HepG2 (cell line): ENCODE measurements at regions not wholly inside any gene's neighbourhood (a gene's known extent, or its start where the extent isn't known, plus 50 kb on each side); places are given as distances from the start of the nearest gene placed in this dataset.

Experiments
- ATAC-seq: fragments of 200-7000 bp; cut with Tn5 transposase; 3 replicates; pipeline ENCODE4 v1.9.1; 2020; ENCODE audit warnings: mild to moderate bottlenecking, moderate library complexity
- BruUV-seq: library from RNA; stranded (reverse); fragments of 400-500 nt; replicated peaks from 2 replicates; lab custom pipeline; 2021; lab: Mats Ljungman, UMichigan
- CTCF ChIA-PET: fragments of 300-600 bp; formaldehyde crosslinking; extraction: SDS; loops from one replicate; lab custom pipeline; 2021; ENCODE audit warnings: low total read pairs, inconsistent platforms, low intra/inter-chr PET ratio; lab: Yijun Ruan, JAX
- POLR2A ChIA-PET: fragments of 350-600 bp; sonication (Branson Sonifier 250); formaldehyde crosslinking; loops from one replicate; lab custom pipeline; 2020; ENCODE audit warnings: antibody characterized with exemption, inconsistent platforms; lab: Yijun Ruan, JAX
- DNase-seq: peaks from one replicate; pipeline ENCODE4 v3.0.0-alpha.2; 2015; ENCODE audit warnings: low spot score
- FAIRE-seq: peaks from 3 replicates; lab custom pipeline; 2011; peaks lifted over from hg19 to GRCh38; lab: Jason Lieb, UNC
- H2AFZ ChIP-seq: one replicate; pipeline ENCODE4 v1.6.1; 2011; ENCODE audit warnings: low read length, inconsistent platforms
- H3K27ac ChIP-seq: fragments of 300-600 bp; 3 replicates; pipeline ENCODE4 v1.8.0; 2011; ENCODE audit warnings: mixed run types, mild to moderate bottlenecking, mixed read lengths, low read length, inconsistent platforms; ENCODE audit not compliant: insufficient read depth; ENCODE audit errors: extremely low read length
- H3K27me3 ChIP-seq, 2 experiments: fragments of 200-600 bp in 1 of 2; 2 replicates in 1 of 2; 3 replicates in 1 of 2; pipeline versions ENCODE4 v1.6.0 to v1.8.0; 2011; ENCODE audit warnings: low read length in 2 of 2, mild to moderate bottlenecking in 2 of 2, moderate library complexity in 2 of 2, inconsistent platforms in 1 of 2; ENCODE audit not compliant: insufficient read depth in 2 of 2, control insufficient read depth in 1 of 2
- H3K36me3 ChIP-seq, 2 experiments: fragments of 200-600 bp in 1 of 2; replicated peaks in 1 of 2; 2 replicates in 1 of 2; 3 replicates in 1 of 2; pipeline versions ENCODE4 v1.5.1 to v1.8.0; 2011; ENCODE audit warnings: low read length in 2 of 2, inconsistent platforms in 1 of 2; ENCODE audit not compliant: insufficient read depth in 2 of 2, control insufficient read depth in 1 of 2
- H3K4me1 ChIP-seq: 2 replicates; pipeline ENCODE4 v1.5.1; 2012; ENCODE audit warnings: low read length, inconsistent platforms; ENCODE audit not compliant: insufficient read depth
- H3K4me2 ChIP-seq: 2 replicates; pipeline ENCODE4 v1.6.0; 2011; ENCODE audit warnings: low read depth, low read length, inconsistent platforms
- H3K4me3 ChIP-seq, 3 experiments: fragments of 200-600 bp in 1 of 3; sonication (generic), shearing (Covaris generic) in 1 of 3; replicated peaks in 1 of 3; 2 replicates each; pipeline ENCODE4 v1.5.1; 2011 to 2016; ENCODE audit warnings: low read length in 3 of 3, inconsistent platforms in 2 of 3, low read depth in 2 of 3, mild to moderate bottlenecking in 2 of 3, control low read depth in 1 of 3, mixed read lengths in 1 of 3; ENCODE audit not compliant: insufficient read depth in 1 of 3
- H3K79me2 ChIP-seq: one replicate; pipeline ENCODE4 v1.6.1; 2011; ENCODE audit warnings: low read length, inconsistent platforms; ENCODE audit not compliant: insufficient read depth
- H3K9ac ChIP-seq: 2 replicates; pipeline ENCODE4 v1.6.0; 2011; ENCODE audit warnings: mild to moderate bottlenecking, low read depth, low read length, inconsistent platforms; ENCODE audit not compliant: insufficient read depth
- H3K9me3 ChIP-seq: 2 replicates; pipeline ENCODE4 v1.5.1; 2012; ENCODE audit warnings: mild to moderate bottlenecking, low read length
- H4K20me1 ChIP-seq: 2 replicates; pipeline ENCODE4 v1.6.0; 2011; ENCODE audit warnings: inconsistent platforms, mild to moderate bottlenecking, low read length, moderate library complexity; ENCODE audit not compliant: insufficient read depth
- DR1 ChIP-seq: sonication (generic); formaldehyde crosslinking; IDR thresholded peaks from 2 replicates; pipeline ENCODE4 v1.8.0; 2021; ENCODE audit warnings: mild to moderate bottlenecking, missing genetic modification reagents, inconsistent platforms
- DZIP1 ChIP-seq: sonication (generic); formaldehyde crosslinking; IDR thresholded peaks from 2 replicates; pipeline ENCODE4 v1.5.0; 2020; ENCODE audit warnings: mild to moderate bottlenecking, missing genetic modification reagents
- PLRG1 ChIP-seq: fragments of 450-650 bp; conservative IDR thresholded peaks from 2 replicates; pipeline ENCODE4 v1.6.1; 2016
- SIX4 ChIP-seq: sonication (generic); formaldehyde crosslinking; IDR thresholded peaks from 2 replicates; pipeline ENCODE4 v1.4.0; 2020; ENCODE audit warnings: missing genetic modification reagents
- SRSF4 ChIP-seq: fragments of 200-400 bp; formaldehyde crosslinking; IDR thresholded peaks from one replicate; pipeline ENCODE4 v1.6.1; 2018; ENCODE audit warnings: mild to moderate bottlenecking, low read depth, low read length, moderate library complexity; ENCODE audit not compliant: poor library complexity, severe bottlenecking
- STAT6 ChIP-seq: sonication (generic); formaldehyde crosslinking; IDR thresholded peaks from 2 replicates; pipeline ENCODE4 v1.4.0; 2020; ENCODE audit warnings: missing genetic modification reagents, mild to moderate bottlenecking, borderline replicate concordance
- ZNF10 ChIP-seq: sonication (generic); formaldehyde crosslinking; IDR thresholded peaks from 2 replicates; pipeline ENCODE4 v1.4.0; 2020; ENCODE audit warnings: mild to moderate bottlenecking, low read depth, missing genetic modification reagents, borderline replicate concordance
- WGBS: methylation state at CpG from one replicate; pipeline ENCODE4 v1.1.6; 2017; ENCODE audit warnings: low lambda C conversion rate; 5-methylcytosine and 5-hydroxymethylcytosine counted together
- in situ Hi-C: cut with HindIII; loops from 2 replicates; pipeline ENCODE4 v1.10.0; 2017; ENCODE audit warnings: low pct_unique_long_range_greater_than_20kb; ENCODE audit not compliant: extremely low pct_ligation_motif_present
- intact Hi-C: fragments of 100-400 bp; cut with micrococcal nuclease; formaldehyde crosslinking; loops from one replicate; pipeline ENCODE4 v1.10.0; 2022; ENCODE audit not compliant: unreplicated experiment

- no peak for TF ChIP-seq DZIP1 (CRISPR knock-in tag)
- no peak for TF ChIP-seq ZNF10 (CRISPR knock-in tag)
- TF ChIP-seq DR1 (CRISPR knock-in tag) = no peak
- no peak for TF ChIP-seq PLRG1
- no peak for TF ChIP-seq SRSF4
Measured at GRCh38 chr21:27462726-27463125, 495.8 kb upstream of the ADAMTS5 start (continued).

- no peak for TF ChIP-seq SIX4
- no peak for TF ChIP-seq STAT6
- DNase-seq = no peak
- no peak overlapping the region for H3K9ac ChIP-seq
- ChIA-PET POLR2A (no interaction called here), CTCF (no interaction called here)
- no peak for ATAC-seq
- in situ Hi-C loops (no loop called here), intact Hi-C loops (no loop called here)
- H3K9me3 ChIP-seq = peaks cover 79% of the 10 kb centered on the region
- no peaks in the 10 kb centered on the region for H4K20me1 ChIP-seq
- H3K27me3 ChIP-seq = no peaks in the 10 kb centered on the region
- no peaks in the 10 kb centered on the region for H3K36me3 ChIP-seq
- no peak for FAIRE-seq
- no peak overlapping the region for H3K4me2 ChIP-seq
- H2AFZ ChIP-seq = no peak overlapping the region
- H3K79me2 ChIP-seq = no peaks in the 10 kb centered on the region
- no peak overlapping the region for H3K27ac ChIP-seq
- no peak overlapping the region for H3K4me3 ChIP-seq
- no peaks in the 10 kb centered on the region for H3K4me1 ChIP-seq
- WGBS = 2% methylated on average over 2 of the region's 2 CpGs
- no TSS peak for BruUV-seq
Measured at GRCh38 chr21:27454234-27454633, 487.3 kb upstream of the ADAMTS5 start.
